HG03108 (cell line): ENCODE measurements at regions not wholly inside any gene's neighbourhood (a gene's known extent, or its start where the extent isn't known, plus 50 kb on each side); places are given as distances from the start of the nearest gene placed in this dataset.
"Not testable (repeated sequence)": the region's sequence is repeated elsewhere in the genome, so short reads cannot be mapped to it uniquely, and the experiment has no call there.

Experiments used
- ATAC-seq: cut with Tn5 transposase; IDR thresholded peaks from one replicate; pipeline ENCODE4 v1.9.1; 2021; ENCODE audit warnings: moderate library complexity; ENCODE audit not compliant: unreplicated experiment

DNA sequence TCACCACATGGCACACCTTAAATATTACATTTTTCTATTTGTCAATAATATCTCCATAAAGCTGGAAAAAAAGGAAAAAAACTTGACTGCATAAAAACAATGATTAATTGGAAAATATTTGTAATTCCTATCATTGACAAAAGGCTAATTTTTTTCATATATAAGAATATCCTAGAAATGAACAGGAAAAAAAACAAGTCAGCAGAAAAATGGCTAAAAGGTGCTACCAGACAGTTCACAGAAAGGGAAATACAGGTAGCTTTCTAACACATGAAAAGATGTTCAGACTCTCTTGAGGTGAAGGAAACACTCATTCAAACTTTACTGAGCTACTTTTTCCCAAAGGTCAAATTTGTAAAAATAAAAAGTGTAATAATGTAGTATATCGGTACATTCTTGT, 104.1 kb upstream of the SCAF8 start:
- no peak for ATAC-seq

DNA sequence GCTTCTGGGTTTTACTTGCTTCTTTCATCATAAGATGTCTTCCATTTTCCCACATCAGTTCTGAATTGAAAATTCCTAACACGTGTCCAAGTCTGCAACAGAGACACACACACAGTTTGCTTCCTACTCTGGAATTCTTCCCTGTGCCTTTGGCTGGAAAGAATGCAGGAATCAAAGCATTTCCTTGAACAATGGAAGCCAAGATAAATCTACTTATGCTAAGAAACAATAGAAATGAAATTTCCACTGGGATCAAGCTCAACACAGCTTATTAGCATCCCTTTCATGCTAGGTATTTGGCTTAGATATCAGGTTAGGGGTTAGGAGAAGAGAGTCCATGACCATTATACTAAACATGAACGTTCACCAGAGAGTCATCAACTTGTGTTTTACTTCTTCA, 101.1 kb upstream of the SCAF8 start:
- ATAC-seq = no peak

DNA sequence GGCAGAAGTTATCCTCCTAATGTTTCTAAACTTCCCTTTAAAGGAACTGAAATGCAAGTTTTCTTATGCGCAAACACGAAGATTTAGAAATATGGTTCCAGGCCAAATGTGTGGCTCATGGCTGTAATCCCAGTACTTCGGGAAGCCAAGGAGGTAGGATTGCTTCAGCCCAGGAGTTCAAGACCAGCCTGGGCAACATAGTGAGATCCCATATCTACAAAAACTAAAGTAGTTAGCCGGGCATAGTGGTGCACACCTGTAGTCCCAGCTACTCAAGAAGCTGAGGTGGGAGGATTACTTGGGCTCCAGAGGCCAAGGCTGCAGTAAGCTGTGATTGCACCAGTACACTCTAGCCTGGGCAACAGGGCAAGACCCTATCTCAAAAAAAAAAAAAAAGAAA, 95.8 kb upstream of the SCAF8 start:
- no peak for ATAC-seq

DNA sequence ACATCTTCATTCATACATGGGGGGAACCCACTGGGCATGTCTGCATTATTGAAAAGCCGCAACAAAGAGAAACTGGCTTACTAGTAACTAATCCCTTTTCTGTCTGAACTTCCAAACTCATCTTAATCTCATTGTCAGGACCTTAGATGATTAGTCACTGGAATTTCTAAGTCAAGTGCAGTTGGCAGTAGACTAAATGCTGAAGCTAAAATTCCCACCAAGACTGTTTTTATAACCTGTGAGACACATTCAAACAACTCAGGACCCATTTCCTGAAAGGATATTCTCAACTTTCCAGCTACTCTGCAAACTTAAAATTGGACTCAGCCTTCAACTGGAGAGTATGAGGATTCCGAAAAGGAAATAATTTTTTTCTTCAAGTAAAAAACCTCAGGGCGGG, 94.8 kb upstream of the SCAF8 start:
- no peak for ATAC-seq

DNA sequence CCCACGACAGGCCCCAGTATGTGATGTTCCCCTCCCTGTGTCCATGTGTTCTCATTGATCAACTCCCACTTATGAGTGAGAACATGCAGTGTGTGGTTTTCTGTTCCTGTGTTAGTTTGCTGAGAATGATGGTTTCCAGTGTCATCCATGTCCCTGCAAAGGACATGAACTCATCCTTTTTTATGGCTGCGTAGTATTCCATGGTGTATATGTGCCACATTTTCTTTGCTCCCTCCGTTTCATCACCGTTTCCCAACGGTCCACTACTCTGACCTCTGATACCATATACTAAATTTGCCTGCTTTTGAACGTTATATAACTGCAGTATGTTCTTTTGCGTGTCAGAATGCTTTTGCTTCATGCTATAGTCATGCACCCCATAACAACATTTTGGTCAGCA, 94.0 kb upstream of the SCAF8 start:
- not testable (repeated sequence) for ATAC-seq

DNA sequence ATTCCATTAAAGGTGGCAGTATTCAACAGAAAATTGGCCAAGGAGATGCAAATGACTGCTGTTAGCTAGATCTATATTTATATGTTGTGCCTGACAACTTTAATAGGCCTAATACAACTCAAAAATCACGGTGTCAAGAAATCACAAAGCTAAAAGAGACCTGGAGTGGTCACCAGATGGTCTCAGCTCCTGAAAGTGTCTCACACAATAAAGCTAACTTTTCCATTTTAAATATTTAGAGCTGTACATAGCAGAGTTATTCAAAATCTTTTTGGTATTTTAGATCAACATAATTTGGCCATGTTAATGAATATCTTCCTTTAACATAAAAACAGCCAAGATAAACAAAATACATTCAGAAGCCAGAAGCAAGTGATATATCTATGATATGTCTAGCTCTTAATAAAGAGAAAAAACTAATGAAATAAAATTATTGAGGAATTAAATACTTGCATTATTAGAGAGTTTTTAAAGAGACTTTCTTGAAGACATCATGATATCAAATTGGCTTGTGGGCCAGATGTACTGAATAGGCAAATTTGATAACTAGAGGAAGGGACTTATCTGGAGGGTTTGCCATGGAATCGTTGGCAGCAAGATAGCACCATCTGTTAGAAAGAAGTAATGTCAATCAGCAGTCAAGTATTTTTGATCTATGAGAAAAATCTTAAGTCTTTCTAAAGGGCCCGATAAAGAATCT, 84.9 kb upstream of the SCAF8 start:
- ATAC-seq = no peak

- ATAC-seq = no peak
These were observed 84.4 kb upstream of the SCAF8 start for GRCh38 chr6:154648888-154649205.

DNA sequence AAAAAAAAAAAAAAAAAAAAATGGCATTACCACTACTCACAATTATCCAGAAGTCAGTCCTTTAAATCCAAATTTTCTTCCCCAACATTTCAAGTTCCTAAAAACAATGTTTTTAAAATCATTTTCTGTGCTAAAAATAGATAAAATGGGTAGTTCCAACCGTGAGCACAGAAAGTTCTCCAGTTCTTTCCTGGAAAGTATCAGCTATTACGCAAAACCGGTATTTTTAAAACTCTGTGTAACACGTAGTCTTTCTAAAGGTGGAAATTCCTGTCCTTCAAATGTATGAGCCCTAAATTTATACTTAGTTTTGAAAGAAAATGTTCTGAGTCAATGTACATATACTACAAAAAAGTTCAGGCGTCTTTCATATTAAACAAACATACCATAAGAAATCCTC, 83.5 kb upstream of the SCAF8 start:
- no peak for ATAC-seq

- ATAC-seq = no peak
These were observed 82.9 kb upstream of the SCAF8 start for GRCh38 chr6:154650351-154650750.

GRCh38 chr6:154651656-154652055, 81.6 kb upstream of the SCAF8 start:
- ATAC-seq = no peak

- ATAC-seq = no peak
These were observed 79.8 kb upstream of the SCAF8 start for GRCh38 chr6:154653385-154653784.

DNA sequence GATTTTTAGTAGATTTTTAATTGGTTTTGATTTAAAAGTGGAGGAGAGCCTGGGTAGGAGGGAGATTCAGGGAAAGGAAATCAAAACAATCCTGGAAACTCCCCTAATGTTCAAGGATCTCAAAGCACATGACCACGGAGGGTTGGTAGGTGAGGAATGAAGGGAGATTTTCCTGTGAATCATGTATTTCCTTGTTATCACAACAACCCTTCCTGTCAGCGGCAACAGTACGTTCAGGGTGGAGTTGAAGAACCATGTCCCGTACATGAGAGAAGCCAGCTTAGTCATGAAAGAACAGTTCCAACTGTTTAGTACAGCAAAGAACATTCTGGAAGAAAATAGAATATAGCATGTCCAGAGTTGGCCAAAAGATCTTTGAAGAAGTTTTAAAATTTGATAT, 79.4 kb upstream of the SCAF8 start:
- ATAC-seq = no peak

DNA sequence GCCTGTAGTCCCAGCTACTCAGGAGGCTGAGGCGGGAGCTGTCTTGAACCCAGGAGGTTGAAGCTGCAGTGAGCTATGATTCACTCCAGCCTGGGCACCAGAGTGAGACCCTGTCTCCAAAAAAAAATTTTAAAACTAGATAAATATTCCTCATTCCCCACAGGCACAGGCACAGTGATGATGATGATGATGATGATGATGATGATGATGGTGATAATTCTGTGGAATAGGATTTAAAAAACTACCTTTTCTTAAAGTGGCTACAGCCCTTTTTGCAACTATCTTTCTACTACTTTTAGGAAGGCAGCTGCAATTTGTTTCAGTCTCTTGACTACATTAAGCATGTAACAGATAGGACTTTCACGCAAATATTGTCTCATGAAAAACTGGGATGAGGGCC, 76.6 kb upstream of the SCAF8 start:
- no peak for ATAC-seq

DNA sequence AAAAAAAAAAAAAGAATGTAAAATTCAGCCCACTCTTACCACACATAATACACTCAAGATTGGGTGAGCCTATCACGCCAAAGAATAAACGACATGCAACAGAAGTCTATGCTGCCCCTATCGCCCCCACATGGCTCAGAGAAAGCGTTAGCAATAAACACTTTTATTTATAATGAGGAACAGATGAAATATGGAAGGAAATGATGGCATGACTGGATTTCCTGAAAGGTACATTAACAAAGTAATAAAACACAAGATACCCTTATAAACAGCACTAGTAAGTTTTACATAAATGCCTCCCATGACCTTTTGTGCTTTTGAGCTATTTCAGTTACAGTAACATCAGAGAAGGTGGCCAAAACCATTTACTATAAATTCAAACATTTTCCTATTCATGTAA, 71.4 kb upstream of the SCAF8 start:
- ATAC-seq = no peak

DNA sequence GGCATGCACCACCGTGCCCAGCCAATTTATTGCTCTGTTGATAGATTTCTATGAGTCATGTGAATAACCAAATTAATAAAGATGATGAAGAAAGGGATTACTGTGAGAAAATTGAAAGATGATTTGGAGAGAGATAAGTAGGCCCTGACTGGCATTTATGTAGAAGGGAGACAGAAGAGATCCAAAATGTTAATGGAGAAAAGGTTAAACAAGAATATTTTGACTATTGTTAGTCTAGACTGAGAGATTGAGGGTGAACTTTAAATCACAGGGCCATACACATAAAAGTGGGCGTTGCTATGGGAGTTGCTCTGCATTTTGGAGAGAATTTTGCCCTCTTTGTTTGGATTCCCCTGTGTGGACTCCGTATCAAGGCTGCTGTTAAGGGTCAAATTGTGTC, 68.9 kb upstream of the SCAF8 start:
- ATAC-seq = no peak

GRCh38 chr6:154668156-154668555, 65.1 kb upstream of the SCAF8 start:
- ATAC-seq = no peak

GRCh38 chr6:154672086-154672485, 61.1 kb upstream of the SCAF8 start:
- no peak for ATAC-seq

DNA sequence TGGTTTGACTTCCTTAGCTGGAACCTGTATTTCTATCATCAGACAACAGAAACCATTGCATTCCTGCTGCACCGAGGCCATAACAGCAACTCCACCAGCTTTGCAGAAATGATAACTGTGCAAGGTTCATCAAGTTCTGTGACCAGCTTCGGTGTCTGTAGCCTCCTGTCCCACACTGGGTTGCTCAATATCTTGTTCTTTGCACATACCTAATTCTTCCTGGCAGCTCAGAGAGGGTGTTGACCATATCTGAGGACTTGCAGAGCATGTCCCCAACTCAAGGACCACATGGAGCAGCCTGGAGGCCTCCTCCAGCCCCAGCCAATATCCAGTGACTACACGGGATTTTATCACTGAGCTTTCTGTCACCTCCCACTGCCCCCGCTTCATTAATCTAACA, 59.3 kb upstream of the SCAF8 start:
- no peak for ATAC-seq

GRCh38 chr6:154675602-154676088, 57.6 kb upstream of the SCAF8 start:
- peak; percentile 100 for ATAC-seq

DNA sequence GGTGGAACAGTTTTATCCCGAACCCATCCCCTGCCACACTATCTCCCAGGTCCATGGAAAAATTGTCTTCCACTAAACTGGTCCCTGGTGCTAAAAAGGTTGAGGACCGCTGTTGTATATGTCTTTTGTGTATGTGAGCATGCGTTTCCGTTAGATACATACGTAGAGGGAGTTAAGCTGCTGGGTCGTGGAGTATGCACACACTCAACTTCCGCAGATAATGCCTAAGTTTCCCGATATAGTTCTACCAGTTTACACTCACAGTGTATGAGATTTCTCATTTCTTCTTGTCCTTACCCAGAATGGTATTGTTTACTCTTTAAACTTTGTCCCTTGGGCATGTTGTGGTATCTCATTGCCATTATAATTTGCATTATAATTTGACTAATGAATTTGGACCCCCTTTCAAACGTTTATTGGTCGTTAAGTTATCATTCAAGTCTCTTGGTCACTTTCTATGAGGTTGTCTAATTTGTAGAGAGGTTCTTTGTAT, 50.5 kb upstream of the SCAF8 start:
- no peak for ATAC-seq
